ENCODE measurements at regions not wholly inside any gene's neighbourhood (a gene's known extent, or its start where the extent isn't known, plus 50 kb on each side); places are given as distances from the start of the nearest gene placed in this dataset.

DNA sequence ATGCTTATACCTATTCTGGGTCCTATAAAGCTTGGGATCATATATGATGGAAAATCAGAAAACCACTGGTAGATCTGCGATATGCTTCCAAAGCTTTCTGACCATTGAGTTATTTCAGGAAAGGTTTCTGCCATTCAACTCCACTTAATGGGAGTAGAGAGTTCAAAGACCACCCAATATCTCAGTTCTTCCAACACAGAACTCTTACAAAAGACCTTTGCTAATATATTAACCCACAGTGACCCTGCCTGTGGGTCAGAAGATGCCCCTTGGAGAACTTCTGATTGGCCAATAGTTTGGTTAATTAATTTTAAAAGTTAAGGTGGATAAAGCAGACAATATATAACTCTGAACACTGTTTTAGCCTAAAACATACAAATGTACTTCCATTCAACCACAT is 213.0 kb downstream of the IPO8 start:
- no peak for DNase-seq
- no peaks in the 10 kb centered on the region for H3K9me2 ChIP-seq (ENCODE audit: insufficient read depth)
- in situ Hi-C loops (cut with MboI) = no loop called here
- H3K4me3 ChIP-seq = no peak overlapping the region
- no peaks in the 10 kb centered on the region for H3K4me1 ChIP-seq (ENCODE audit: insufficient read depth)
- WGBS, 2 experiments (ENCODE audit: low coverage in 1 of 2, low lambda C conversion rate in 2 of 2, missing lambda C conversion rate in 2 of 2) = 67 to 77% methylated on average over 1 of the region's 1 CpG
- H2AFZ ChIP-seq = no peak overlapping the region
- no peak overlapping the region for H3K4me2 ChIP-seq (ENCODE audit: unreplicated experiment)
- 0 out of 2 replicates have a peak, but pooled peaks cover 4% of the 10 kb centered on the region for H3K27me3 ChIP-seq (replicated peaks; ENCODE audit: insufficient read depth)
- no peaks in the 10 kb centered on the region for H3K9me3 ChIP-seq (ENCODE audit: low read depth)
- TF ChIP-seq EZH2phosphoT487 (IDR thresholded peaks at IDR 0.05; ENCODE audit: insufficient read depth, low read depth) = no peak
- no peaks in the 10 kb centered on the region for H4K20me1 ChIP-seq (ENCODE audit: insufficient read depth)
- H3F3A ChIP-seq (ENCODE audit: insufficient read depth) = no peaks in the 10 kb centered on the region
- no peak overlapping the region for H3K9ac ChIP-seq
- no peaks in the 10 kb centered on the region for H3K36me3 ChIP-seq (ENCODE audit: low read depth)
- no peak overlapping the region for H3K27ac ChIP-seq
- H3K79me2 ChIP-seq (ENCODE audit: insufficient read depth) = no peaks in the 10 kb centered on the region

- Histone ChIP-seq H3K79me2 (ENCODE audit: insufficient read depth) (no peaks in the 10 kb centered on the region), H3K9ac (no peak overlapping the region), H3K4me3 (no peak overlapping the region), H3K27ac (no peak overlapping the region), H4K20me1 (ENCODE audit: insufficient read depth) (no peaks in the 10 kb centered on the region), H3K4me2 (ENCODE audit: unreplicated experiment) (no peak overlapping the region), H2AFZ (no peak overlapping the region), H3K27me3 (replicated peaks; ENCODE audit: insufficient read depth) (no peaks in the 10 kb centered on the region; the same call in 1 of the 2 replicates), H3K36me3 (ENCODE audit: low read depth) (no peaks in the 10 kb centered on the region), H3K4me1 (ENCODE audit: insufficient read depth) (no peaks in the 10 kb centered on the region), H3K9me2 (ENCODE audit: insufficient read depth) (no peaks in the 10 kb centered on the region), H3F3A (ENCODE audit: insufficient read depth) (no peaks in the 10 kb centered on the region), H3K9me3 (ENCODE audit: low read depth) (no peaks in the 10 kb centered on the region)
- WGBS, 2 experiments (ENCODE audit: low coverage in 1 of 2, low lambda C conversion rate in 2 of 2, missing lambda C conversion rate in 2 of 2) = 29 to 42% methylated on average over 2 of the region's 2 CpGs
- in situ Hi-C loops (cut with MboI) = no loop called here
- no peak for DNase-seq
- no peak for TF ChIP-seq EZH2phosphoT487 (IDR thresholded peaks at IDR 0.05; ENCODE audit: insufficient read depth, low read depth)
- no peak for TF ChIP-seq EZH2 (IDR thresholded peaks at IDR 0.05; ENCODE audit: insufficient read depth, poor library complexity, severe bottlenecking)
These were observed 222.4 kb downstream of the IPO8 start for GRCh38 chr12:30473274-30473673.

GRCh38 chr12:30466093-30466585 is 229.5 kb downstream of the IPO8 start:
- Histone ChIP-seq H4K20me1 (ENCODE audit: insufficient read depth) (no peaks in the 10 kb centered on the region), H3K27ac (no peak overlapping the region), H3K9me2 (ENCODE audit: insufficient read depth) (no peaks in the 10 kb centered on the region), H2AFZ (no peak overlapping the region), H3K9ac (no peak overlapping the region), H3F3A (ENCODE audit: insufficient read depth) (no peaks in the 10 kb centered on the region), H3K4me2 (ENCODE audit: unreplicated experiment) (no peak overlapping the region), H3K27me3 (replicated peaks; ENCODE audit: insufficient read depth) (no peaks in the 10 kb centered on the region; the same call in 1 of the 2 replicates), H3K36me3 (ENCODE audit: low read depth) (no peaks in the 10 kb centered on the region), H3K4me1 (ENCODE audit: insufficient read depth) (no peaks in the 10 kb centered on the region), H3K79me2 (ENCODE audit: insufficient read depth) (no peaks in the 10 kb centered on the region), H3K4me3 (no peak overlapping the region), H3K9me3 (ENCODE audit: low read depth) (no peaks in the 10 kb centered on the region)
- in situ Hi-C loops (cut with MboI) = no loop called here
- TF ChIP-seq EZH2 (IDR thresholded peaks at IDR 0.05; ENCODE audit: insufficient read depth, poor library complexity, severe bottlenecking) (no peak), EZH2phosphoT487 (IDR thresholded peaks at IDR 0.05; ENCODE audit: insufficient read depth, low read depth) (no peak)
- DNase-seq = no peak
- WGBS, 2 experiments (ENCODE audit: low coverage in 1 of 2, low lambda C conversion rate in 2 of 2, missing lambda C conversion rate in 2 of 2) = 67 to 72% methylated on average over 4 of the region's 4 CpGs

GRCh38 chr12:30463636-30464035 is 232.0 kb downstream of the IPO8 start:
- Histone ChIP-seq H3K36me3 (ENCODE audit: low read depth) (no peaks in the 10 kb centered on the region), H4K20me1 (ENCODE audit: insufficient read depth) (no peaks in the 10 kb centered on the region), H3K4me2 (ENCODE audit: unreplicated experiment) (no peak overlapping the region), H3K4me3 (no peak overlapping the region), H3F3A (ENCODE audit: insufficient read depth) (no peaks in the 10 kb centered on the region), H3K9ac (no peak overlapping the region), H3K4me1 (ENCODE audit: insufficient read depth) (no peaks in the 10 kb centered on the region), H2AFZ (no peak overlapping the region), H3K9me2 (ENCODE audit: insufficient read depth) (no peaks in the 10 kb centered on the region), H3K27me3 (replicated peaks; ENCODE audit: insufficient read depth) (no peaks in the 10 kb centered on the region; the same call in 1 of the 2 replicates), H3K27ac (no peak overlapping the region), H3K79me2 (ENCODE audit: insufficient read depth) (no peaks in the 10 kb centered on the region), H3K9me3 (ENCODE audit: low read depth) (no peaks in the 10 kb centered on the region)
- TF ChIP-seq EZH2phosphoT487 (IDR thresholded peaks at IDR 0.05; ENCODE audit: insufficient read depth, low read depth) = no peak
- TF ChIP-seq EZH2 (IDR thresholded peaks at IDR 0.05; ENCODE audit: insufficient read depth, poor library complexity, severe bottlenecking) = no peak
- DNase-seq = no peak
- 56 to 58% methylated on average over 2 of the region's 2 CpGs for WGBS, 2 experiments (ENCODE audit: low coverage in 1 of 2, low lambda C conversion rate in 2 of 2, missing lambda C conversion rate in 2 of 2)
- in situ Hi-C loops (cut with MboI) = no loop called here

- H3K79me2 ChIP-seq (ENCODE audit: insufficient read depth) = no peaks in the 10 kb centered on the region
- H3K9ac ChIP-seq = no peak overlapping the region
- WGBS, 2 experiments (ENCODE audit: low coverage in 1 of 2, low lambda C conversion rate in 2 of 2, missing lambda C conversion rate in 2 of 2) = 40 to 42% methylated on average over 1 of the region's 1 CpG
- no peak for DNase-seq
- no peaks in the 10 kb centered on the region for H3K36me3 ChIP-seq (ENCODE audit: low read depth)
- no peak overlapping the region for H3K4me3 ChIP-seq
- no peaks in the 10 kb centered on the region for H3K9me3 ChIP-seq (ENCODE audit: low read depth)
- H3K27ac ChIP-seq = no peak overlapping the region
- TF ChIP-seq EZH2phosphoT487 (IDR thresholded peaks at IDR 0.05; ENCODE audit: insufficient read depth, low read depth) (no peak), EZH2 (IDR thresholded peaks at IDR 0.05; ENCODE audit: insufficient read depth, poor library complexity, severe bottlenecking) (no peak)
- H3K27me3 ChIP-seq (replicated peaks; ENCODE audit: insufficient read depth) = no peaks in the 10 kb centered on the region; the same call in 1 of the 2 replicates
- in situ Hi-C loops (cut with MboI) = no loop called here
- H2AFZ ChIP-seq = no peak overlapping the region
- H3F3A ChIP-seq (ENCODE audit: insufficient read depth) = peaks cover 4% of the 10 kb centered on the region; the same call in 1 of the 2 replicates
- no peaks in the 10 kb centered on the region for H4K20me1 ChIP-seq (ENCODE audit: insufficient read depth)
- no peaks in the 10 kb centered on the region for H3K9me2 ChIP-seq (ENCODE audit: insufficient read depth)
- no peak overlapping the region for H3K4me2 ChIP-seq (ENCODE audit: unreplicated experiment)
- no peaks in the 10 kb centered on the region; the same call in 1 of the 2 replicates for H3K4me1 ChIP-seq (ENCODE audit: insufficient read depth)
These were observed 233.4 kb downstream of the IPO8 start for GRCh38 chr12:30462249-30462648.
